DND-41 (cell line): ENCODE measurements at regions not wholly inside any gene's neighbourhood (a gene's known extent, or its start where the extent isn't known, plus 50 kb on each side); places are given as distances from the start of the nearest gene placed in this dataset.

Experiments
- ATAC-seq: fragments of 200-7000 bp; cut with Tn5 transposase; 3 replicates; pipeline ENCODE4 v1.9.1; 2021; ENCODE audit warnings: low read depth; ENCODE audit not compliant: insufficient read depth
- DNase-seq: peaks from one replicate; pipeline ENCODE4 v3.0.0-alpha.2; 2020
- H2AFZ ChIP-seq: 2 replicates; pipeline ENCODE4 v1.6.0; 2012; ENCODE audit warnings: low read depth, low read length
- H3K27ac ChIP-seq: 2 replicates; pipeline ENCODE4 v1.5.1; 2012; ENCODE audit warnings: low read length, inconsistent platforms
- H3K27me3 ChIP-seq: fragments of 200-600 bp; sonication (generic); 2 replicates; pipeline ENCODE4 v1.6.0; 2012; ENCODE audit warnings: low read length, mild to moderate bottlenecking, inconsistent platforms; ENCODE audit not compliant: insufficient read depth, poor library complexity
- H3K36me3 ChIP-seq: 2 replicates; pipeline ENCODE4 v1.5.1; 2012; ENCODE audit warnings: low read length, inconsistent platforms; ENCODE audit not compliant: insufficient read depth
- H3K4me1 ChIP-seq: 2 replicates; pipeline ENCODE4 v1.5.1; 2012; ENCODE audit warnings: mild to moderate bottlenecking, low read length; ENCODE audit not compliant: insufficient read depth
- H3K4me2 ChIP-seq: 2 replicates; pipeline ENCODE4 v1.6.0; 2012; ENCODE audit warnings: mild to moderate bottlenecking, moderate library complexity, low read length, inconsistent platforms; ENCODE audit not compliant: insufficient read depth
- H3K4me3 ChIP-seq, 2 experiments: fragments of 200-600 bp in 1 of 2; shearing (Covaris generic) in 1 of 2; 2 replicates each; pipeline ENCODE4 v1.5.1; 2012 to 2016; ENCODE audit warnings: inconsistent platforms in 2 of 2, low read length in 2 of 2, mild to moderate bottlenecking in 2 of 2, low read depth in 1 of 2, moderate library complexity in 1 of 2
- H3K79me2 ChIP-seq: 2 replicates; pipeline ENCODE4 v1.6.0; 2012; ENCODE audit warnings: low read length, inconsistent platforms; ENCODE audit not compliant: insufficient read depth
- H3K9ac ChIP-seq: 2 replicates; pipeline ENCODE4 v1.6.0; 2012; ENCODE audit warnings: low read depth, mild to moderate bottlenecking, inconsistent platforms, low read length, moderate library complexity
- H3K9me3 ChIP-seq: 2 replicates; pipeline ENCODE4 v1.5.1; 2012; ENCODE audit warnings: low read length, moderate library complexity, mild to moderate bottlenecking, inconsistent platforms; ENCODE audit not compliant: insufficient read depth, severe bottlenecking
- H4K20me1 ChIP-seq: 2 replicates; pipeline ENCODE4 v1.6.0; 2012; ENCODE audit warnings: low read length; ENCODE audit not compliant: insufficient read depth
- CTCF ChIP-seq: IDR thresholded peaks from 2 replicates; pipeline ENCODE4 v1.5.1; 2012; ENCODE audit warnings: borderline replicate concordance, low read length, moderate library complexity, mild to moderate bottlenecking; ENCODE audit not compliant: poor library complexity, severe bottlenecking; ENCODE audit errors: extremely low read depth
- EZH2 ChIP-seq: IDR thresholded peaks from 3 replicates; pipeline ENCODE4 v1.6.1; 2012; ENCODE audit warnings: borderline replicate concordance, low read depth, mild to moderate bottlenecking, moderate library complexity, low read length, inconsistent platforms; ENCODE audit not compliant: severe bottlenecking

GRCh38 chr1:87575528-87575927 lies 246.8 kb downstream of the LMO4 start:
- H3K9me3 ChIP-seq, result no peaks in the 10 kb centered on the region
- no peaks in the 10 kb centered on the region for H3K36me3 ChIP-seq
- DNase-seq (no peak), ATAC-seq (no peak)
- no peak overlapping the region for H2AFZ ChIP-seq
- no peak overlapping the region for H3K9ac ChIP-seq
- H3K27me3 ChIP-seq, result no peaks in the 10 kb centered on the region
- H3K4me1 ChIP-seq, result no peaks in the 10 kb centered on the region
- H3K79me2 ChIP-seq, result no peaks in the 10 kb centered on the region
- no peak for TF ChIP-seq EZH2
- no peak for TF ChIP-seq CTCF
- H3K4me2 ChIP-seq, result no peak overlapping the region
- no peak overlapping the region for H3K4me3 ChIP-seq
- H3K27ac ChIP-seq, result no peak overlapping the region
- no peaks in the 10 kb centered on the region for H4K20me1 ChIP-seq

GRCh38 chr1:87578464-87578863 lies 249.8 kb downstream of the LMO4 start:
- Histone ChIP-seq H3K9me3 (no peaks in the 10 kb centered on the region), H3K27me3 (no peaks in the 10 kb centered on the region), H3K36me3 (no peaks in the 10 kb centered on the region), H4K20me1 (no peaks in the 10 kb centered on the region), H2AFZ (no peak overlapping the region), H3K4me1 (no peaks in the 10 kb centered on the region), H3K9ac (no peak overlapping the region), H3K79me2 (no peaks in the 10 kb centered on the region), H3K4me3 (no peak overlapping the region), H3K27ac (no peak overlapping the region), H3K4me2 (no peak overlapping the region)
- ATAC-seq, result no peak
- TF ChIP-seq EZH2, result no peak
- no peak for TF ChIP-seq CTCF
- DNase-seq, result no peak

GRCh38 chr1:87583459-87583858 lies 254.8 kb downstream of the LMO4 start:
- DNase-seq, result no peak

More at GRCh38 chr1:87583459-87583858, 254.8 kb downstream of the LMO4 start:
- H3K9ac ChIP-seq, result no peak overlapping the region
- H3K4me3 ChIP-seq, result no peak overlapping the region
- H3K4me1 ChIP-seq, result no peaks in the 10 kb centered on the region
- no peak overlapping the region for H3K4me2 ChIP-seq
- H3K79me2 ChIP-seq, result no peaks in the 10 kb centered on the region
- no peak overlapping the region for H3K27ac ChIP-seq
- H3K27me3 ChIP-seq, result no peaks in the 10 kb centered on the region
- no peaks in the 10 kb centered on the region for H3K36me3 ChIP-seq
- H2AFZ ChIP-seq, result no peak overlapping the region
- H4K20me1 ChIP-seq, result no peaks in the 10 kb centered on the region; the same call in 1 of the 2 replicates
- H3K9me3 ChIP-seq, result no peaks in the 10 kb centered on the region
- no peak for ATAC-seq
- TF ChIP-seq CTCF (no peak), EZH2 (no peak)
